NCI-H510A (cell line): ENCODE measurements at regions not wholly inside any gene's neighbourhood (a gene's known extent, or its start where the extent isn't known, plus 50 kb on each side); places are given as distances from the start of the nearest gene placed in this dataset.
"Not testable (repeated sequence)": the region's sequence is repeated elsewhere in the genome, so short reads cannot be mapped to it uniquely, and the experiment has no call there.

Experiments used
- DNase-seq: peaks from one replicate; lab custom pipeline; 2025; lab: John Stamatoyannopoulos, UW

- no peak for DNase-seq
These were observed 362.2 kb upstream of the IRAK1BP1 start for GRCh38 chr6:78505178-78505577.

- DNase-seq, result no peak
These were observed 356.3 kb upstream of the IRAK1BP1 start for GRCh38 chr6:78511009-78511408.

- DNase-seq, result no peak
These were observed 353.5 kb upstream of the IRAK1BP1 start for GRCh38 chr6:78513856-78514255.

GRCh38 chr6:78515271-78515670 lies 352.1 kb upstream of the IRAK1BP1 start:
- no peak for DNase-seq

GRCh38 chr6:78517399-78517798 lies 350.0 kb upstream of the IRAK1BP1 start:
- DNase-seq, result no peak

GRCh38 chr6:78523622-78524021 lies 343.7 kb upstream of the IRAK1BP1 start:
- no peak for DNase-seq

GRCh38 chr6:78525976-78526375 lies 341.4 kb upstream of the IRAK1BP1 start:
- DNase-seq, result no peak

- no peak for DNase-seq
These were observed 340.9 kb upstream of the IRAK1BP1 start for GRCh38 chr6:78526432-78526831.

GRCh38 chr6:78528926-78529325 lies 338.4 kb upstream of the IRAK1BP1 start:
- DNase-seq, result no peak

- no peak for DNase-seq
These were observed 337.1 kb upstream of the IRAK1BP1 start for GRCh38 chr6:78530208-78530607.

- DNase-seq, result no peak
These were observed 333.9 kb upstream of the IRAK1BP1 start for GRCh38 chr6:78533426-78533825.

GRCh38 chr6:78533876-78534275 lies 333.5 kb upstream of the IRAK1BP1 start:
- no peak for DNase-seq

GRCh38 chr6:78538002-78538401 lies 329.3 kb upstream of the IRAK1BP1 start:
- DNase-seq, result no peak

- not testable (repeated sequence) for DNase-seq
These were observed 319.7 kb upstream of the IRAK1BP1 start for GRCh38 chr6:78547636-78548035.

GRCh38 chr6:78551361-78551760 lies 316.0 kb upstream of the IRAK1BP1 start:
- no peak for DNase-seq

- no peak for DNase-seq
These were observed 314.9 kb upstream of the IRAK1BP1 start for GRCh38 chr6:78552435-78552834.

GRCh38 chr6:78554341-78554740 lies 313.0 kb upstream of the IRAK1BP1 start:
- no peak for DNase-seq

- DNase-seq, result no peak
These were observed 308.3 kb upstream of the IRAK1BP1 start for GRCh38 chr6:78559056-78559455.

GRCh38 chr6:78561015-78561414 lies 306.3 kb upstream of the IRAK1BP1 start:
- DNase-seq, result no peak

- DNase-seq, result no peak
These were observed 301.4 kb upstream of the IRAK1BP1 start for GRCh38 chr6:78565997-78566396.

GRCh38 chr6:78570044-78570443 lies 297.3 kb upstream of the IRAK1BP1 start:
- no peak for DNase-seq

- no peak for DNase-seq
These were observed 289.8 kb upstream of the IRAK1BP1 start for GRCh38 chr6:78577585-78577984.

GRCh38 chr6:78578430-78578829 lies 288.9 kb upstream of the IRAK1BP1 start:
- no peak for DNase-seq

- DNase-seq, result no peak
These were observed 286.4 kb upstream of the IRAK1BP1 start for GRCh38 chr6:78580923-78581322.

- DNase-seq, result no peak
These were observed 284.3 kb upstream of the IRAK1BP1 start for GRCh38 chr6:78583079-78583478.
